H1 (cell line): ENCODE measurements at regions not wholly inside any gene's neighbourhood (a gene's known extent, or its start where the extent isn't known, plus 50 kb on each side); places are given as distances from the start of the nearest gene placed in this dataset.

Experiments used
- ATF2 ChIP-seq: IDR thresholded peaks from 2 replicates; pipeline ENCODE4 v1.6.1; 2012; ENCODE audit warnings: low read length, inconsistent platforms
- BACH1 ChIP-seq: IDR thresholded peaks from 2 replicates; pipeline ENCODE4 v1.6.1; 2012; ENCODE audit warnings: low read length, improper control_type of control experiment
- CHD7 ChIP-seq: fragments of 300-600 bp; sonication (generic); IDR thresholded peaks from 2 replicates; pipeline ENCODE4 v1.7.1; 2012; ENCODE audit warnings: low read length, moderate library complexity, mild to moderate bottlenecking, inconsistent platforms; ENCODE audit not compliant: insufficient replicate concordance
- CREB1 ChIP-seq: IDR thresholded peaks from 2 replicates; pipeline ENCODE4 v1.6.1; 2012; ENCODE audit warnings: inconsistent platforms
- CTCF ChIP-seq, 3 experiments: IDR thresholded peaks; 1 replicate in 2 of 3; 2 replicates in 1 of 3; pipeline versions ENCODE4 v1.5.1 to v1.6.1; 2011; ENCODE audit warnings: low read length in 3 of 3, mild to moderate bottlenecking in 3 of 3, inconsistent platforms in 2 of 3, low read depth in 1 of 3, moderate library complexity in 1 of 3; ENCODE audit not compliant: insufficient read depth in 1 of 3; ENCODE audit errors: control extremely low read depth in 1 of 3
- EGR1 ChIP-seq: IDR thresholded peaks from 2 replicates; pipeline ENCODE4 v1.6.1; 2011; ENCODE audit warnings: low read depth, low read length, borderline replicate concordance
- PHF8 ChIP-seq: fragments of 200-600 bp; sonication (generic); conservative IDR thresholded peaks from 2 replicates; pipeline ENCODE4 v1.7.1; 2012; ENCODE audit warnings: low read depth, mild to moderate bottlenecking, inconsistent platforms, low read length, moderate library complexity
- POLR2AphosphoS5 ChIP-seq: IDR thresholded peaks from 2 replicates; pipeline ENCODE4 v1.6.1; 2011; ENCODE audit warnings: low read depth, low read length
- SIX5 ChIP-seq: IDR thresholded peaks from 2 replicates; pipeline ENCODE4 v1.6.1; 2011; ENCODE audit warnings: mild to moderate bottlenecking, low read depth, low read length

- TF ChIP-seq CHD7: no peak
- TF ChIP-seq PHF8: no peak
- no peak for TF ChIP-seq SIX5
- no peak for TF ChIP-seq BACH1
- TF ChIP-seq POLR2AphosphoS5: no peak
- no peak for TF ChIP-seq EGR1
- no peak for TF ChIP-seq ATF2
- no peak for TF ChIP-seq CREB1
- TF ChIP-seq CTCF (IDR thresholded peaks at IDR 0.05; ENCODE audit: control extremely low read depth in 1 of 3, insufficient read depth in 1 of 3, low read depth in 1 of 3, low read length in 3 of 3): no peak
Observed at GRCh38 chr2:22690096-22690495, 694.9 kb upstream of the KLHL29 start (continued).
